Trophoblast cell (in vitro differentiated cells and primary cell): ENCODE measurements at regions not wholly inside any gene's neighbourhood (a gene's known extent, or its start where the extent isn't known, plus 50 kb on each side); places are given as distances from the start of the nearest gene placed in this dataset.

Experiments
- DNase-seq, 2 donors: peaks; one replicate each; pipeline ENCODE4 v3.0.0-alpha.2; 2016
- H2AFZ ChIP-seq: 2 replicates; pipeline ENCODE4 v1.6.1; 2013; ENCODE audit warnings: low read length, moderate library complexity, mild to moderate bottlenecking; ENCODE audit not compliant: insufficient read depth, poor library complexity
- H2AK5ac ChIP-seq: 2 replicates; pipeline ENCODE4 v1.6.1; 2013; ENCODE audit warnings: mild to moderate bottlenecking, low read length
- H2BK120ac ChIP-seq: 2 replicates; pipeline ENCODE4 v1.6.1; 2013; ENCODE audit warnings: low read length, mild to moderate bottlenecking, moderate library complexity; ENCODE audit not compliant: insufficient read depth, poor library complexity
- H2BK12ac ChIP-seq: 2 replicates; pipeline ENCODE4 v1.6.1; 2013; ENCODE audit warnings: mild to moderate bottlenecking, low read length, moderate library complexity
- H2BK5ac ChIP-seq: 2 replicates; pipeline ENCODE4 v1.6.1; 2013; ENCODE audit warnings: low read length, low read depth, moderate library complexity, mild to moderate bottlenecking; ENCODE audit not compliant: poor library complexity
- H3K14ac ChIP-seq: 2 replicates; pipeline ENCODE4 v1.6.1; 2013; ENCODE audit warnings: mild to moderate bottlenecking, low read length
- H3K18ac ChIP-seq: 2 replicates; pipeline ENCODE4 v1.6.1; 2013; ENCODE audit warnings: mild to moderate bottlenecking, low read length
- H3K23ac ChIP-seq: 2 replicates; pipeline ENCODE4 v1.6.1; 2013; ENCODE audit warnings: low read length
- H3K27ac ChIP-seq: 2 replicates; pipeline ENCODE4 v1.5.1; 2013; ENCODE audit warnings: low read depth, mild to moderate bottlenecking, inconsistent platforms, low read length, moderate library complexity
- H3K27me3 ChIP-seq: 2 replicates; pipeline ENCODE4 v1.6.1; 2013; ENCODE audit warnings: inconsistent platforms, mild to moderate bottlenecking, low read length, moderate library complexity; ENCODE audit not compliant: insufficient read depth
- H3K36me3 ChIP-seq, 2 experiments: 1 replicate in 1 of 2; 2 replicates in 1 of 2; pipeline ENCODE4 v1.6.1; 2013; ENCODE audit warnings: low read length in 2 of 2, mild to moderate bottlenecking in 2 of 2, moderate library complexity in 1 of 2; ENCODE audit not compliant: insufficient read depth in 2 of 2, control insufficient read depth in 1 of 2
- H3K4ac ChIP-seq: 2 replicates; pipeline ENCODE4 v1.6.1; 2013; ENCODE audit warnings: low read depth, mild to moderate bottlenecking, low read length, moderate library complexity
- H3K4me1 ChIP-seq, 2 experiments: 1 replicate in 1 of 2; 2 replicates in 1 of 2; pipeline ENCODE4 v1.6.1; 2013; ENCODE audit warnings: low read length in 2 of 2, mild to moderate bottlenecking in 2 of 2, moderate library complexity in 1 of 2; ENCODE audit not compliant: insufficient read depth in 2 of 2, control insufficient read depth in 1 of 2
- H3K4me2 ChIP-seq: 2 replicates; pipeline ENCODE4 v1.6.1; 2013; ENCODE audit warnings: inconsistent platforms, mild to moderate bottlenecking, low read length, moderate library complexity
- H3K4me3 ChIP-seq: 2 replicates; pipeline ENCODE4 v1.5.1; 2013; ENCODE audit warnings: mild to moderate bottlenecking, low read depth, low read length, inconsistent platforms
- H3K79me1 ChIP-seq: one replicate; pipeline ENCODE4 v1.6.1; 2013; ENCODE audit warnings: low read length
- H3K79me2 ChIP-seq: 2 replicates; pipeline ENCODE4 v1.6.1; 2013; ENCODE audit warnings: low read length, mild to moderate bottlenecking; ENCODE audit not compliant: control insufficient read depth, insufficient read depth, poor library complexity
- H3K9ac ChIP-seq: 2 replicates; pipeline ENCODE4 v1.6.1; 2013; ENCODE audit warnings: mild to moderate bottlenecking, low read length
- H3K9me3 ChIP-seq: 2 replicates; pipeline ENCODE4 v1.6.1; 2013; ENCODE audit warnings: low read depth, mild to moderate bottlenecking, control low read depth, inconsistent platforms, low read length; ENCODE audit not compliant: insufficient read depth
- H4K12ac ChIP-seq: 2 replicates; pipeline ENCODE4 v1.6.1; 2013; ENCODE audit warnings: low read depth, mild to moderate bottlenecking, low read length, moderate library complexity
- H4K8ac ChIP-seq: 2 replicates; pipeline ENCODE4 v1.6.1; 2013; ENCODE audit warnings: low read depth, mild to moderate bottlenecking, low read length, moderate library complexity
- H4K91ac ChIP-seq: one replicate; pipeline ENCODE4 v1.6.1; 2013; ENCODE audit warnings: low read depth, mild to moderate bottlenecking, low read length, moderate library complexity
- WGBS: extraction: QIAGEN DNeasy Blood & Tissue Kit; methylation state at CpG from one replicate; pipeline ENCODE4 v1.1.7; 2013; ENCODE audit warnings: missing lambda C conversion rate; ENCODE audit not compliant: insufficient read length, insufficient coverage; ENCODE audit errors: extremely low coverage; 5-methylcytosine and 5-hydroxymethylcytosine counted together

DNA sequence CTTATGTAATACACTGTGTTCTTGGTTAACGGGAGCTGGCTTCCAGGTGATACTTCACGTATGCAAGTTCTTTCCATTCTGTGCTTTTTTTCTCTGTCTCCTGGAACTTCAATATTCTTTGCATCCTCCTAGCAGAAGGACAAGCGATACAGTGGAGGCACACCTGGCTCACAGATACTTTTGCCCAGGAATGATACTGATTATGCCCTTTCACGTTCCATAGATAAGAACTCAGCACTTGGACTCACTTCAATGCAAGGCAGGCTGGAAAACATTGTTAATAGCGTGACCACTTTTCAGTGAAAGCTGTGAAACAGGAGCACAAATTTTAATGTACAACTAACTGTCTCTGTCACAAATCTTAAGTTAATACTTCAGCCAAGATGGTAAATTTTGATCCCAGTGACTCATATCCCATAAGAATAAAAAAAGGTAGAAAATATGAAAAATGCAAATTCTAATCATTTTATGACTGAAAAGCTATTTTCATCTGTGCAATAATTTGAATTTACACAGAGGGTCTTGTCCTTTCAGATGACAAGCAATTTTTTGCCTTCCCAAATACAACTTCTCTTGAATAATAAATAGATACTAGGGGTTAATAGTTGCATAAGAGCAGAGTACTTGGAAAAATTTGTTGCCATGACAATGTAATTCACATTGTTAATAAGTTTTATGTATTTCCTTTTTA is 919.0 kb downstream of the GALC start:
- no peak overlapping the region for H3K18ac ChIP-seq
- no peak overlapping the region for H3K23ac ChIP-seq

DNA sequence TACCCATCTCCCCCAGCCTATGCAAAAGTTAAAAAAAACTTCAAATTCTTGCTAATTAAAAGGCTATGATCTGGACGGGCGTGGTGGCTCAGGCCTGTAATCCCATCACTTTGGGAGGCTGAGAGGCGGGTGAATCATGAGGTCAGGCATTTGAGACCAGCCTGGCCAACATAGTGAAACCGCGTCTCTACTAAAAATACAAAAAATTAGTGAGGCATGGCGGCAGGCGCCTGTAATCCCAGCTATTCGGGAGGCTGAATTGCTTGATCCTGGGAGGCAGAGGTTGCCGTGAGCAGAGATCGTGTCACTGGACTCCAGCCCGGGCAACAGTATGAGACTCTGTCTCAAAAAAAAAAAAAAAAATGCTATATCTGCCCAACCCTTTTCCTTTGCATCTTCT is 925.4 kb downstream of the GALC start:
- no peak overlapping the region for H2BK5ac ChIP-seq
- H3K36me3 ChIP-seq = no peaks in the 10 kb centered on the region
- no peaks in the 10 kb centered on the region for H3K27me3 ChIP-seq
- no peak overlapping the region for H3K9ac ChIP-seq
- H4K91ac ChIP-seq = no peak overlapping the region
- H2AFZ ChIP-seq = no peak overlapping the region
- H3K23ac ChIP-seq = no peak overlapping the region
- H3K4me3 ChIP-seq = no peak overlapping the region
- no peak overlapping the region for H2BK120ac ChIP-seq
- H3K4ac ChIP-seq = no peak overlapping the region
- no peak overlapping the region for H4K12ac ChIP-seq
- no CpG with 5 or more reads among the region's 11 CpGs for WGBS
- H3K4me2 ChIP-seq = no peak overlapping the region
- H3K9me3 ChIP-seq = no peaks in the 10 kb centered on the region
- H2AK5ac ChIP-seq = no peak overlapping the region
- H3K18ac ChIP-seq = no peak overlapping the region
- H2BK12ac ChIP-seq = no peak overlapping the region
- no peaks in the 10 kb centered on the region for H3K79me2 ChIP-seq
- DNase-seq = peak in 1 of 2 donors; percentile 16
- no peaks in the 10 kb centered on the region for H3K79me1 ChIP-seq
- H4K8ac ChIP-seq = no peak overlapping the region
- no peak overlapping the region for H3K27ac ChIP-seq
- no peak overlapping the region for H3K14ac ChIP-seq
- no peaks in the 10 kb centered on the region for H3K4me1 ChIP-seq

More for the DNA sequence above, 919.0 kb downstream of the GALC start:
- Histone ChIP-seq H3K79me2 (no peaks in the 10 kb centered on the region), H3K9me3 (no peaks in the 10 kb centered on the region), H3K27me3 (no peaks in the 10 kb centered on the region), H2AK5ac (no peak overlapping the region), H3K79me1 (no peaks in the 10 kb centered on the region), H3K4me2 (no peak overlapping the region), H2AFZ (no peak overlapping the region), H3K36me3 (no peaks in the 10 kb centered on the region), H2BK120ac (no peak overlapping the region), H2BK5ac (no peak overlapping the region), H3K4me3 (no peak overlapping the region), H2BK12ac (no peak overlapping the region), H3K27ac (no peak overlapping the region), H4K8ac (no peak overlapping the region), H4K91ac (no peak overlapping the region), H3K4me1 (no peaks in the 10 kb centered on the region), H3K9ac (no peak overlapping the region), H3K4ac (no peak overlapping the region), H4K12ac (no peak overlapping the region), H3K14ac (no peak overlapping the region)
- peak; percentile 3 to 51 for DNase-seq
- WGBS = no CpG with 5 or more reads among the region's 5 CpGs

- no peaks in the 10 kb centered on the region for H3K27me3 ChIP-seq
Measured at GRCh38 chr14:87067061-87067460, 925.9 kb downstream of the GALC start.

GRCh38 chr14:87066221-87066817 is 926.7 kb downstream of the GALC start:
- Histone ChIP-seq H2BK5ac (no peak overlapping the region), H3K18ac (no peak overlapping the region), H3K36me3 (no peaks in the 10 kb centered on the region), H4K8ac (no peak overlapping the region), H2BK120ac (no peak overlapping the region), H3K79me1 (no peaks in the 10 kb centered on the region), H3K4me3 (no peak overlapping the region), H3K23ac (no peak overlapping the region), H2BK12ac (no peak overlapping the region), H4K91ac (no peak overlapping the region), H3K27me3 (no peaks in the 10 kb centered on the region), H3K79me2 (no peaks in the 10 kb centered on the region), H3K9ac (no peak overlapping the region), H3K27ac (no peak overlapping the region), H3K14ac (no peak overlapping the region), H3K9me3 (no peaks in the 10 kb centered on the region), H3K4me2 (no peak overlapping the region), H4K12ac (no peak overlapping the region), H2AK5ac (no peak overlapping the region), H2AFZ (no peak overlapping the region), H3K4me1 (no peaks in the 10 kb centered on the region), H3K4ac (no peak overlapping the region)
- whole genome bisulfite sequencing = no CpG with 5 or more reads among the region's 2 CpGs
- peak in 1 of 2 donors; percentile 21 for DNase-seq

More at GRCh38 chr14:87067061-87067460, 925.9 kb downstream of the GALC start:
- H2AK5ac ChIP-seq = no peak overlapping the region
- DNase-seq = no peak
- no peak overlapping the region for H2BK12ac ChIP-seq
- H3K4me1 ChIP-seq = no peaks in the 10 kb centered on the region
- H3K4me3 ChIP-seq = no peak overlapping the region
- H4K12ac ChIP-seq = no peak overlapping the region
- no peaks in the 10 kb centered on the region for H3K9me3 ChIP-seq
- H4K8ac ChIP-seq = no peak overlapping the region
- H2BK5ac ChIP-seq = no peak overlapping the region
- WGBS = no CpG with 5 or more reads among the region's 4 CpGs
- H3K18ac ChIP-seq = no peak overlapping the region
- no peak overlapping the region for H3K9ac ChIP-seq
- no peak overlapping the region for H4K91ac ChIP-seq
- no peaks in the 10 kb centered on the region for H3K36me3 ChIP-seq
- H3K14ac ChIP-seq = no peak overlapping the region
- no peak overlapping the region for H3K4me2 ChIP-seq
- H3K23ac ChIP-seq = no peak overlapping the region
- H3K79me2 ChIP-seq = no peaks in the 10 kb centered on the region
- no peak overlapping the region for H3K4ac ChIP-seq
- H2AFZ ChIP-seq = no peak overlapping the region
- no peak overlapping the region for H2BK120ac ChIP-seq
- H3K79me1 ChIP-seq = no peaks in the 10 kb centered on the region
- no peak overlapping the region for H3K27ac ChIP-seq
